ENCODE measurements at regions not wholly inside any gene's neighbourhood (a gene's known extent, or its start where the extent isn't known, plus 50 kb on each side); places are given as distances from the start of the nearest gene placed in this dataset.

GRCh38 chr17:6240601-6241000 is 170.4 kb downstream of the WSCD1 start:
- no peak overlapping the region for H3K9ac ChIP-seq (ENCODE audit: control insufficient read depth, insufficient read depth, low read length)
- POLR2A ChIA-PET: no interaction called here
- no peak overlapping the region for H3K4me2 ChIP-seq (ENCODE audit: control insufficient read depth, insufficient read depth)
- no peaks in the 10 kb centered on the region for H3K79me2 ChIP-seq (ENCODE audit: control insufficient read depth, insufficient read depth, low read length)
- no peaks in the 10 kb centered on the region for H3K9me3 ChIP-seq (replicated peaks; ENCODE audit: control insufficient read depth, insufficient read depth, low read length)
- SMC1A ChIA-PET (ENCODE audit: uncharacterized antibody, unreplicated experiment): no interaction called here
- no TSS peak for BruUV-seq (replicated peaks)
- H3K27me3 ChIP-seq (replicated peaks in 1 of 2; ENCODE audit: control insufficient read depth in 2 of 2, insufficient read depth in 2 of 2, low read length in 1 of 2): no peaks in the 10 kb centered on the region; a peak in 1 of 4 replicates
- WGBS (ENCODE audit: insufficient coverage, insufficient replicate concordance, low lambda C conversion rate, missing lambda C conversion rate): 19% methylated on average over 10 of the region's 10 CpGs
- no peak for DNase-seq (ENCODE audit: low read depth, low spot score)
- CTCF ChIA-PET: no interaction called here
- TF ChIP-seq ATF3 (IDR thresholded peaks at IDR 0.05; ENCODE audit: borderline replicate concordance, extremely low read depth, low read depth, low read length): no peak
- TF ChIP-seq REST (IDR thresholded peaks at IDR 0.05; ENCODE audit: low read depth, low read length): no peak
- TF ChIP-seq MYC (IDR thresholded peaks at IDR 0.05; ENCODE audit: insufficient read depth, insufficient read length, insufficient replicate concordance, low read length, severe bottlenecking): no peak
- no peak for TF ChIP-seq PAX8 (IDR thresholded peaks at IDR 0.05)
- TF ChIP-seq MYB (IDR thresholded peaks at IDR 0.05; ENCODE audit: borderline replicate concordance, low read depth, low read length): no peak
- no peak for TF ChIP-seq JUND (IDR thresholded peaks at IDR 0.05; ENCODE audit: low read depth, low read length)
- TF ChIP-seq E2F4 (IDR thresholded peaks at IDR 0.05; ENCODE audit: low read depth, low read length): no peak
- no peak for TF ChIP-seq SIX5 (IDR thresholded peaks at IDR 0.05; ENCODE audit: low read depth, low read length, severe bottlenecking)
- no peak for TF ChIP-seq PKNOX1 (IDR thresholded peaks at IDR 0.05)
- TF ChIP-seq PAX5 (IDR thresholded peaks at IDR 0.05; ENCODE audit: borderline replicate concordance, low read depth, low read length): no peak
- no peak for TF ChIP-seq WRNIP1 (IDR thresholded peaks at IDR 0.05; ENCODE audit: borderline replicate concordance, low read depth, low read length)
- H4K20me1 ChIP-seq (ENCODE audit: control insufficient read depth, insufficient read depth): no peaks in the 10 kb centered on the region
- H3K36me3 ChIP-seq (ENCODE audit: control insufficient read depth in 2 of 2, insufficient read depth in 2 of 2, low read length in 1 of 2): no peaks in the 10 kb centered on the region
- in situ Hi-C loops (cut with MboI) (no loop called here), intact Hi-C loops (cut with micrococcal nuclease; ENCODE audit: unreplicated experiment) (no loop called here)
- RAD21 ChIA-PET (ENCODE audit: unreplicated experiment): no interaction called here
- H3K27ac ChIP-seq (ENCODE audit: control insufficient read depth, insufficient read depth): no peak overlapping the region
- H2AFZ ChIP-seq (ENCODE audit: control insufficient read depth, low read depth, low read length): no peak overlapping the region
- no peak overlapping the region for H3K4me3 ChIP-seq
- FAIRE-seq: no peak
- no peaks in the 10 kb centered on the region for H3K4me1 ChIP-seq (ENCODE audit: control insufficient read depth, insufficient read depth, low read length)
- ATAC-seq: no peak
